Left colon (tissue), 2 donors: ENCODE measurements at regions not wholly inside any gene's neighbourhood (a gene's known extent, or its start where the extent isn't known, plus 50 kb on each side); places are given as distances from the start of the nearest gene placed in this dataset.

Source experiments
- ATAC-seq: fragments of 200-7000 bp; cut with Tn5 transposase; one replicate; pipeline ENCODE4 v1.9.1; 2020; ENCODE audit warnings: mild to moderate bottlenecking, moderate library complexity
- DNase-seq, 2 donors: peaks; one replicate each; pipeline ENCODE4 v3.0.0-alpha.2; 2020
- intact Hi-C, 2 donors: fragments of 100-400 bp; cut with DNase I in 1 of 2; cut with micrococcal nuclease in 1 of 2; formaldehyde crosslinking; loops; one replicate each; pipeline versions ENCODE4 v1.11.2 to v1.14.0; 2022; cut with DNase I, micrococcal nuclease
- donor health status: DM: no; HTN: no; CAD: no.
- donor health status: DM: yes; HTN: yes; CAD: no.

GRCh38 chr20:24755411-24755922, 193.6 kb upstream of the CST7 start:
- no peak for DNase-seq
- intact Hi-C loops = no loop called here
- no peak for ATAC-seq

GRCh38 chr20:24756292-24757025, 192.6 kb upstream of the CST7 start:
- ATAC-seq (no peak), DNase-seq (no peak)
- intact Hi-C loops = no loop called here

- no peak for ATAC-seq
- no peak for DNase-seq
Observed at GRCh38 chr20:24761220-24762065, 187.6 kb upstream of the CST7 start.

GRCh38 chr20:24762371-24762770, 186.7 kb upstream of the CST7 start:
- intact Hi-C loops = no loop called here
- no peak for DNase-seq
- ATAC-seq = no peak

More at GRCh38 chr20:24761220-24762065, 187.6 kb upstream of the CST7 start:
- intact Hi-C loops = no loop called here

- no peak for ATAC-seq
- intact Hi-C loops = no loop called here
- peak in 1 of 2 donors; percentile 17 for DNase-seq
Observed at GRCh38 chr20:24762791-24763350, 186.2 kb upstream of the CST7 start.

- intact Hi-C loops = no loop called here
- DNase-seq = no peak
Observed at GRCh38 chr20:24763386-24764026, 185.6 kb upstream of the CST7 start.

GRCh38 chr20:24764027-24764793, 184.9 kb upstream of the CST7 start:
- DNase-seq = no peak
- ATAC-seq = no peak
- intact Hi-C loops = no loop called here

More at GRCh38 chr20:24763386-24764026, 185.6 kb upstream of the CST7 start:
- ATAC-seq = no peak

- intact Hi-C loops = no loop called here
- DNase-seq = no peak
- no peak for ATAC-seq
Observed at GRCh38 chr20:24764794-24765202, 184.3 kb upstream of the CST7 start.

- no peak for ATAC-seq
- no peak for DNase-seq
- intact Hi-C loops = no loop called here
Observed at GRCh38 chr20:24765316-24766142, 183.5 kb upstream of the CST7 start.

- DNase-seq = peak in 1 of 2 donors; percentile 4
- intact Hi-C loops = no loop called here
- no peak for ATAC-seq
Observed at GRCh38 chr20:24766143-24766527, 182.9 kb upstream of the CST7 start.

GRCh38 chr20:24766826-24767622, 182.0 kb upstream of the CST7 start:
- ATAC-seq (no peak), DNase-seq (peak in 1 of 2 donors; percentile 10)
- intact Hi-C loops = no loop called here

GRCh38 chr20:24767623-24768100, 181.4 kb upstream of the CST7 start:
- DNase-seq (peak in 1 of 2 donors; percentile 15), ATAC-seq (no peak)
- intact Hi-C loops = no loop called here

GRCh38 chr20:24768201-24768636, 180.8 kb upstream of the CST7 start:
- ATAC-seq (no peak), DNase-seq (peak in 1 of 2 donors; percentile 12)
- intact Hi-C loops = no loop called here

GRCh38 chr20:24768713-24769601, 180.1 kb upstream of the CST7 start:
- intact Hi-C loops = no loop called here
- ATAC-seq (no peak), DNase-seq (no peak)

- intact Hi-C loops = no loop called here
- DNase-seq = peak in 1 of 2 donors; percentile 16
- no peak for ATAC-seq
Observed at GRCh38 chr20:24769878-24770627, 179.0 kb upstream of the CST7 start.
